HG03565 (cell line): ENCODE measurements at regions not wholly inside any gene's neighbourhood (a gene's known extent, or its start where the extent isn't known, plus 50 kb on each side); places are given as distances from the start of the nearest gene placed in this dataset.
A peak's percentile ranks its signal among the peaks of the same experiment; 100 is the strongest.

Experiments
- ATAC-seq: cut with Tn5 transposase; IDR thresholded peaks from one replicate; pipeline ENCODE4 v1.9.1; 2021; ENCODE audit warnings: mild to moderate bottlenecking, moderate library complexity; ENCODE audit not compliant: unreplicated experiment

- no peak for ATAC-seq
Observed at GRCh38 chr5:122715095-122715494, 59.8 kb upstream of the SNX2 start.

GRCh38 chr5:122718611-122719010, 56.3 kb upstream of the SNX2 start:
- ATAC-seq: no peak

- no peak for ATAC-seq
Observed at GRCh38 chr5:122719991-122720746, 54.7 kb upstream of the SNX2 start.

GRCh38 chr5:122721127-122721526, 53.8 kb upstream of the SNX2 start:
- ATAC-seq: no peak

GRCh38 chr5:122722341-122722740, 52.5 kb upstream of the SNX2 start:
- no peak for ATAC-seq

GRCh38 chr5:122723606-122724352, 51.1 kb upstream of the SNX2 start:
- ATAC-seq: peak; percentile 87
